Left ventricle myocardium superior (tissue), 1 donor: ENCODE measurements at regions not wholly inside any gene's neighbourhood (a gene's known extent, or its start where the extent isn't known, plus 50 kb on each side); places are given as distances from the start of the nearest gene placed in this dataset.

Experiments
- ATAC-seq: fragments of 200-7000 bp; cut with Tn5 transposase; one replicate; pipeline ENCODE4 v1.9.1; 2020; ENCODE audit warnings: mild to moderate bottlenecking, moderate library complexity
- DNase-seq: peaks from one replicate; pipeline ENCODE4 v3.0.0-alpha.2; 2020
- intact Hi-C: fragments of 100-400 bp; cut with micrococcal nuclease; formaldehyde crosslinking; loops from one replicate; pipeline ENCODE4 v1.11.0; 2022
- donor health status: DM: no; HTN: yes; CAD: no; lungs with severe emphysema.

DNA sequence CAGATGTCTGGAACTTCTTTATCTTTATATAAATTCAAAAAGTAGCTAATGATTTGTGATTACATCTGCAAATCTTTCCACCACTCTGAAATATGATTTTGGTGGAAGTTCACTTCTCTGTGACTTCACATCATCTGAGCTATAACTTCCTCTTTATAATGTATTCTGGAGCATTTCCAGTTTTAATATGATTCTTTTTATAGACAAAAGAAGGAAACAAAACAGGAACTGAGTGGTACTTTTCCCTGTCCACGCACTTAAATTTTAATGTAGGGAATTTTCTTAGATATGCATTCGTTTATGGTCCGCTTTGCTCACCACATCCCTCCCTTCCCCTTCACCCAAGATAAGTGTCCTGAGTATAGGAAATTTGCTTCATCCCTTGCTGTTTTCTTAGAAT is 333.5 kb downstream of the CHSY3 start:
- DNase-seq (no peak), ATAC-seq (no peak)
- intact Hi-C loops: no loop called here
